ENCODE measurements at regions not wholly inside any gene's neighbourhood (a gene's known extent, or its start where the extent isn't known, plus 50 kb on each side); places are given as distances from the start of the nearest gene placed in this dataset.
"Not testable (repeated sequence)": the region's sequence is repeated elsewhere in the genome, so short reads cannot be mapped to it uniquely, and the experiment has no call there.

- TF ChIP-seq CTCF (IDR thresholded peaks at IDR 0.05; ENCODE audit: low read depth, low read length), result no peak
- in situ Hi-C loops (cut with HindIII; ENCODE audit: low sequenced_read_pairs), result no loop called here
- DNase-seq (ENCODE audit: low read depth, low spot score), result no peak
- H3K4me3 ChIP-seq (ENCODE audit: low read depth, low read length), result no peak overlapping the region
Measured at GRCh38 chr16:54985156-54985555, 54.5 kb downstream of the IRX5 start.

GRCh38 chr16:54985668-54986067, 55.0 kb downstream of the IRX5 start:
- TF ChIP-seq CTCF (IDR thresholded peaks at IDR 0.05; ENCODE audit: low read depth, low read length), result no peak
- DNase-seq (ENCODE audit: low read depth, low spot score), result no peak
- in situ Hi-C loops (cut with HindIII; ENCODE audit: low sequenced_read_pairs), result no loop called here
- H3K4me3 ChIP-seq (ENCODE audit: low read depth, low read length), result no peak overlapping the region

GRCh38 chr16:54986409-54986808, 55.7 kb downstream of the IRX5 start:
- DNase-seq (ENCODE audit: low read depth, low spot score), result no peak
- in situ Hi-C loops (cut with HindIII; ENCODE audit: low sequenced_read_pairs), result no loop called here
- TF ChIP-seq CTCF (IDR thresholded peaks at IDR 0.05; ENCODE audit: low read depth, low read length), result no peak
- no peak overlapping the region for H3K4me3 ChIP-seq (ENCODE audit: low read depth, low read length)

GRCh38 chr16:54987081-54987480, 56.4 kb downstream of the IRX5 start:
- H3K4me3 ChIP-seq (ENCODE audit: low read depth, low read length), result no peak overlapping the region
- in situ Hi-C loops (cut with HindIII; ENCODE audit: low sequenced_read_pairs), result no loop called here
- no peak for DNase-seq (ENCODE audit: low read depth, low spot score)
- no peak for TF ChIP-seq CTCF (IDR thresholded peaks at IDR 0.05; ENCODE audit: low read depth, low read length)

GRCh38 chr16:54991525-54991924, 60.9 kb downstream of the IRX5 start:
- DNase-seq (ENCODE audit: low read depth, low spot score), result no peak
- no peak overlapping the region for H3K4me3 ChIP-seq (ENCODE audit: low read depth, low read length)
- in situ Hi-C loops (cut with HindIII; ENCODE audit: low sequenced_read_pairs), result no loop called here
- no peak for TF ChIP-seq CTCF (IDR thresholded peaks at IDR 0.05; ENCODE audit: low read depth, low read length)

- DNase-seq (ENCODE audit: low read depth, low spot score); H3K4me3 ChIP-seq (ENCODE audit: low read depth, low read length); in situ Hi-C loops (cut with HindIII; ENCODE audit: low sequenced_read_pairs): not testable (repeated sequence)
Measured at GRCh38 chr16:54991946-54992345, 61.3 kb downstream of the IRX5 start.

GRCh38 chr16:54993106-54993895, 62.6 kb downstream of the IRX5 start:
- no peak overlapping the region for H3K4me3 ChIP-seq (ENCODE audit: low read depth, low read length)
- no peak for TF ChIP-seq CTCF (IDR thresholded peaks at IDR 0.05; ENCODE audit: low read depth, low read length)
- DNase-seq (ENCODE audit: low read depth, low spot score), result no peak
- in situ Hi-C loops (cut with HindIII; ENCODE audit: low sequenced_read_pairs), result no loop called here
